ENCODE measurements at regions not wholly inside any gene's neighbourhood (a gene's known extent, or its start where the extent isn't known, plus 50 kb on each side); places are given as distances from the start of the nearest gene placed in this dataset.

GRCh38 chr3:13133471-13133981 is 60.3 kb upstream of the IQSEC1 start:
- DNase-seq = no peak

DNA sequence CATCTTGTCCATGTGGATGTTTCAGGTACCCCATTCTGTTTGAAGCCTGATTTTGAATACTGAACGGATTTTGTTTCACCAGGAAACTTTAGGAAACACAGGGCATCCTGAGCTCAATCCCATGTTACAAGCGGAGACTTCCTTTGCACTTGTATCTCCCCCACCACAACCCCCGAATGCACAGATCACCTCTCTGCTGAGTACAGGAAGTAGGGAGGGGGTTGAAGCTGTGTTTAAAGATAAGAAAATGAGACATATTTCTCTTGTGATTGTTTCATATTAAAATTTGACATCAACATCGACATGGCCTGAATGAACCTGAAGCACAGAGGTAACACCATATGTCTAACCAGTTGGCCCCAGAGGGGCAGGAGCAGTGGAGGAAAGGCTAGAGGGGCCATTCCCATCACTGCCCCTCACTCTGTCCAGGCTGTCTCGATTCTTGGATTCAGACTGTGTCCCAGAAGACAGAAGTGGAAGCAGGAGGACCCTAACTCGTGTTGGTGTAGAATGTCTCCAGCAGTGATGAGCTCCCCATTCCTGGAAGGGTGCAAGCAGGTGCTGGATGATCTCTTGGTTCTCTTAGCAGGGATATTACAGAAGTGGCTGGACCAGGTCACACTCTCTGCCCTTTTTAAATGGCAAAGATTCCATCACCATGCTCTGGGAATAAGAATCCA is 59.6 kb upstream of the IQSEC1 start:
- DNase-seq = no peak

DNA sequence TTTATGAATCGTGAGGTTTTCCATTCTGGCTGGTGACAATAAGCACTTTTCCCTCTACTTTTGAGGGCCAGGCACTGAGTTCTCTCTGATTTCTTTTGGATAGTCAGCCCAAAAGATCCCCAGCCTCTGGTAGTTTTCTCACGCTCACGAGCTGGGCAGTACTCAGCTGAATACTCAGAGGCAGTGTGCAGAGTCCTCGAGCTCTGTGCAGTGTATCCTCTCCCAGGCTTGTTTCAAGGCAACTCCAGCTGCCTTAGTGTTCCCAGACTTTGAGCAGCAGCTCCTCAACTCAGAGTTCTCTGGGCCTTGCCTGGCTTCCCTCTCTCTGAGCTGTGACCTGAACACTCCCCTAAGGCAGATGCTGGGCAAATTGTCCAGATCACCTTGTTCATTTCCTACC is 59.1 kb upstream of the IQSEC1 start:
- no peak for DNase-seq

- no peak for DNase-seq
Measured at GRCh38 chr3:13130464-13131193, 57.4 kb upstream of the IQSEC1 start.

- no peak for DNase-seq
Measured at GRCh38 chr3:13125092-13126015, 52.1 kb upstream of the IQSEC1 start.

GRCh38 chr3:13124631-13125030 is 51.4 kb upstream of the IQSEC1 start:
- DNase-seq = no peak

- DNase-seq = no peak
Measured at GRCh38 chr3:13123765-13124164, 50.5 kb upstream of the IQSEC1 start.

- DNase-seq = no peak
Measured at GRCh38 chr3:13123013-13123654, 49.9 kb upstream of the IQSEC1 start.

All from NCI-H2227 treated with DMSO at 0.1 percent for 48 hours (cell line).